AG04450 (cell line): ENCODE measurements at regions not wholly inside any gene's neighbourhood (a gene's known extent, or its start where the extent isn't known, plus 50 kb on each side); places are given as distances from the start of the nearest gene placed in this dataset.
"Not testable (repeated sequence)": the region's sequence is repeated elsewhere in the genome, so short reads cannot be mapped to it uniquely, and the experiment has no call there.

Source experiments
- CTCF ChIA-PET: fragments of 300-600, 350-600 bp; formaldehyde crosslinking; extraction: SDS; loops from one replicate; lab custom pipeline; 2022; ENCODE audit warnings: antibody characterized with exemption, inconsistent platforms; lab: Charles Lee
- POLR2A ChIA-PET: fragments of 350-600 bp; formaldehyde crosslinking; extraction: SDS; loops from one replicate; lab custom pipeline; 2021; ENCODE audit warnings: antibody characterized with exemption, inconsistent platforms; lab: Yijun Ruan, JAX
- DNase-seq: peaks from one replicate; pipeline ENCODE4 v3.0.0-alpha.2; 2011; ENCODE audit warnings: low read depth, low spot score
- H3K27ac ChIP-seq: one replicate; pipeline ENCODE4 v1.5.1; 2012; ENCODE audit warnings: low read depth, low read length, control low read depth
- H3K27me3 ChIP-seq: one replicate; pipeline ENCODE4 v1.6.0; 2012; ENCODE audit warnings: low read length; ENCODE audit not compliant: control insufficient read depth, insufficient read depth
- H3K4me3 ChIP-seq: 2 replicates; pipeline ENCODE4 v1.5.1; 2011; ENCODE audit warnings: mild to moderate bottlenecking, low read depth, low read length, control low read depth
- H3K9me3 ChIP-seq: 2 replicates; pipeline ENCODE4 v1.5.1; 2012; ENCODE audit warnings: low read length; ENCODE audit not compliant: control insufficient read depth, insufficient read depth
- CTCF ChIP-seq: IDR thresholded peaks from 2 replicates; pipeline ENCODE4 v1.5.1; 2011; ENCODE audit warnings: low read depth, low read length, control low read depth, inconsistent platforms

- Histone ChIP-seq H3K9me3 (peaks cover 3% of the 10 kb centered on the region; the same call in 1 of the 2 replicates), H3K27me3 (no peaks in the 10 kb centered on the region), H3K4me3 (no peak overlapping the region), H3K27ac (no peak overlapping the region)
- ChIA-PET CTCF (interaction anchor here (1.0 to 2.6 kb wide), 3 partner anchors 9 to 591 kb away, joined by 3 to 15 read pairs (median 8); no protein-coding TSS in a partner anchor), POLR2A (no interaction called here)
- no peak for DNase-seq
- TF ChIP-seq CTCF: no peak
Observed at GRCh38 chr5:174919351-174919750, 195.0 kb downstream of the MSX2 start.

GRCh38 chr5:174918655-174919054, 194.3 kb downstream of the MSX2 start:
- TF ChIP-seq CTCF: no peak
- H3K9me3 ChIP-seq: peaks cover 3% of the 10 kb centered on the region; the same call in 1 of the 2 replicates
- no peak for DNase-seq
- no peak overlapping the region for H3K4me3 ChIP-seq
- POLR2A ChIA-PET: no interaction called here
- no peak overlapping the region for H3K27ac ChIP-seq
- CTCF ChIA-PET: no interaction called here
- H3K27me3 ChIP-seq: no peaks in the 10 kb centered on the region

GRCh38 chr5:174917976-174918554, 193.7 kb downstream of the MSX2 start:
- no peaks in the 10 kb centered on the region for H3K27me3 ChIP-seq
- ChIA-PET POLR2A (no interaction called here), CTCF (no interaction called here)
- no peak for DNase-seq
- no peak overlapping the region for H3K4me3 ChIP-seq
- no peak for TF ChIP-seq CTCF
- H3K27ac ChIP-seq: no peak overlapping the region
- peaks cover 3% of the 10 kb centered on the region; the same call in 1 of the 2 replicates for H3K9me3 ChIP-seq

- POLR2A ChIA-PET, H3K27ac ChIP-seq, H3K9me3 ChIP-seq, H3K27me3 ChIP-seq, DNase-seq, CTCF ChIA-PET, H3K4me3 ChIP-seq: not testable (repeated sequence)
Observed at GRCh38 chr5:174917435-174917834, 193.1 kb downstream of the MSX2 start.

- H3K27me3 ChIP-seq, POLR2A ChIA-PET, CTCF ChIA-PET, H3K9me3 ChIP-seq, DNase-seq, H3K27ac ChIP-seq, H3K4me3 ChIP-seq: not testable (repeated sequence)
Observed at GRCh38 chr5:174916924-174917323, 192.5 kb downstream of the MSX2 start.

- POLR2A ChIA-PET: no interaction called here
- Histone ChIP-seq H3K9me3 (no peaks in the 10 kb centered on the region), H3K27me3 (no peaks in the 10 kb centered on the region), H3K27ac (no peak overlapping the region), H3K4me3 (no peak overlapping the region)
- no peak for DNase-seq
- CTCF ChIA-PET: no interaction called here
- TF ChIP-seq CTCF: no peak
Observed at GRCh38 chr5:174916227-174916626, 191.8 kb downstream of the MSX2 start.
